Panc1 (cell line): ENCODE measurements at regions not wholly inside any gene's neighbourhood (a gene's known extent, or its start where the extent isn't known, plus 50 kb on each side); places are given as distances from the start of the nearest gene placed in this dataset.

Source experiments
- ATAC-seq: fragments of 200-7000 bp; cut with Tn5 transposase; 2 replicates; pipeline ENCODE4 v1.9.1; 2020; ENCODE audit warnings: mild to moderate bottlenecking, moderate library complexity
- BruUV-seq: library from RNA; stranded (reverse); fragments of 400-500 nt; replicated peaks from 2 replicates; lab custom pipeline; 2021; lab: Mats Ljungman, UMichigan
- CTCF ChIA-PET: fragments of 300-600 bp; sonication (Branson Sonifier 250); formaldehyde crosslinking; loops from one replicate; lab custom pipeline; 2022; ENCODE audit warnings: antibody characterized with exemption; lab: Charles Lee
- POLR2A ChIA-PET: fragments of 300-600 bp; sonication (Branson Sonifier 250); formaldehyde crosslinking; loops from one replicate; lab custom pipeline; 2022; ENCODE audit warnings: antibody characterized with exemption; lab: Charles Lee
- DNase-seq: peaks from one replicate; pipeline ENCODE4 v3.0.0-alpha.2; 2010; ENCODE audit warnings: low read depth, low spot score
- H3K27ac ChIP-seq: 2 replicates; pipeline ENCODE4 v1.5.1; 2011; ENCODE audit warnings: mild to moderate bottlenecking, low read length, inconsistent platforms
- H3K27me3 ChIP-seq: fragments of 200-500 bp; sonication (Bioruptor generic); 2 replicates; pipeline ENCODE4 v1.6.0; 2014; ENCODE audit warnings: low read length, inconsistent platforms; ENCODE audit not compliant: control insufficient read depth, insufficient read depth
- H3K36me3 ChIP-seq: fragments of 200-500 bp; sonication (Bioruptor generic); 2 replicates; pipeline ENCODE4 v1.5.1; 2014; ENCODE audit warnings: inconsistent platforms, mild to moderate bottlenecking, low read length, moderate library complexity; ENCODE audit not compliant: control insufficient read depth, insufficient read depth
- H3K4me1 ChIP-seq: 2 replicates; pipeline ENCODE4 v1.5.1; 2011; ENCODE audit warnings: inconsistent platforms, mild to moderate bottlenecking, low read length, moderate library complexity; ENCODE audit not compliant: control insufficient read depth, insufficient read depth
- H3K4me3 ChIP-seq, 2 experiments: 2 replicates each; pipeline ENCODE4 v1.5.1; 2011 to 2012; ENCODE audit warnings: low read depth in 2 of 2, low read length in 2 of 2, mild to moderate bottlenecking in 2 of 2, inconsistent platforms in 1 of 2, moderate library complexity in 1 of 2
- H3K9me3 ChIP-seq: fragments of 200-500 bp; sonication (Bioruptor generic); 2 replicates; pipeline ENCODE4 v1.5.1; 2014; ENCODE audit warnings: low read depth, mild to moderate bottlenecking, inconsistent platforms, low read length, moderate library complexity; ENCODE audit not compliant: control insufficient read depth, insufficient read depth
- CTCF ChIP-seq: fragments of 450-650 bp; IDR thresholded peaks from 2 replicates; pipeline ENCODE4 v1.5.1; 2017; ENCODE audit warnings: mild to moderate bottlenecking
- POLR2AphosphoS5 ChIP-seq: IDR thresholded peaks from 2 replicates; pipeline ENCODE4 v1.6.1; 2012; ENCODE audit warnings: mild to moderate bottlenecking, low read depth, low read length, moderate library complexity
- REST ChIP-seq, 2 experiments: IDR thresholded peaks; 2 replicates each; pipeline ENCODE4 v1.6.1; 2011 to 2012; ENCODE audit warnings: low read depth in 2 of 2, control low read depth in 1 of 2, low read length in 1 of 2, mild to moderate bottlenecking in 1 of 2, moderate library complexity in 1 of 2; ENCODE audit not compliant: insufficient read depth in 1 of 2
- SIN3A ChIP-seq: IDR thresholded peaks from 2 replicates; pipeline ENCODE4 v1.6.1; 2012; ENCODE audit warnings: low read depth, mild to moderate bottlenecking, low read length, moderate library complexity, borderline replicate concordance; ENCODE audit not compliant: insufficient read depth
- TCF7L2 ChIP-seq: IDR thresholded peaks from 2 replicates; pipeline ENCODE4 v1.6.1; 2011; ENCODE audit warnings: mild to moderate bottlenecking, low read depth, low read length, inconsistent platforms
- in situ Hi-C: cut with HindIII; loops from 2 replicates; pipeline ENCODE4 v1.10.0; 2016; ENCODE audit warnings: low sequenced_read_pairs, low pct_unique_long_range_greater_than_20kb
- intact Hi-C: fragments of 100-400 bp; cut with micrococcal nuclease; formaldehyde crosslinking; loops from one replicate; pipeline ENCODE4 v1.10.0; 2022; ENCODE audit not compliant: unreplicated experiment

GRCh38 chr1:184223216-184223615 lies 163.6 kb upstream of the C1orf21 start:
- ATAC-seq = no peak
- no peaks in the 10 kb centered on the region for H3K27me3 ChIP-seq
- CTCF ChIA-PET = interaction anchor here (0.6 to 0.7 kb wide), 2 partner anchors 440 to 559 kb away, joined by 3 read pairs; no protein-coding TSS in a partner anchor
- no peak overlapping the region for H3K27ac ChIP-seq
- 0 out of 2 replicates have a peak, but pooled peaks cover 2% of the 10 kb centered on the region for H3K4me1 ChIP-seq
- intact Hi-C loops = loop anchor here (2.0 to 10.0 kb wide), 2 partner anchors 148 to 288 kb away; no protein-coding TSS in a partner anchor
- TF ChIP-seq CTCF (no peak), REST (IDR thresholded peaks at IDR 0.05; ENCODE audit: insufficient read depth in 1 of 2, low read depth in 2 of 2, low read length in 1 of 2) (no peak), SIN3A (no peak), TCF7L2 (no peak), POLR2AphosphoS5 (no peak)
- H3K9me3 ChIP-seq = no peaks in the 10 kb centered on the region
- no peak overlapping the region for H3K4me3 ChIP-seq
- BruUV-seq = no TSS peak
- POLR2A ChIA-PET = no interaction called here
- no peaks in the 10 kb centered on the region; the same call in 1 of the 2 replicates for H3K36me3 ChIP-seq
- in situ Hi-C loops = no loop called here
- no peak for DNase-seq

- DNase-seq (no peak), ATAC-seq (no peak)
- ChIA-PET POLR2A (no interaction called here), CTCF (no interaction called here)
- TF ChIP-seq REST (IDR thresholded peaks at IDR 0.05; ENCODE audit: insufficient read depth in 1 of 2, low read depth in 2 of 2, low read length in 1 of 2) (no peak), POLR2AphosphoS5 (no peak), TCF7L2 (no peak)
- Histone ChIP-seq H3K9me3 (no peaks in the 10 kb centered on the region), H3K27ac (no peak overlapping the region), H3K36me3 (no peaks in the 10 kb centered on the region; the same call in 1 of the 2 replicates), H3K27me3 (no peaks in the 10 kb centered on the region), H3K4me3 (no peak overlapping the region), H3K4me1 (0 out of 2 replicates have a peak, but pooled peaks cover 2% of the 10 kb centered on the region)
- no TSS peak for BruUV-seq
- in situ Hi-C loops = no loop called here
- intact Hi-C loops = loop anchor here (10.0 kb wide), 1 partner anchor 291 kb away; no protein-coding TSS in a partner anchor
These were observed 161.3 kb upstream of the C1orf21 start for GRCh38 chr1:184225283-184226099.
